CD4-positive, alpha-beta T cell treated with Interferon gamma for 1 hour (primary cell): ENCODE measurements at regions not wholly inside any gene's neighbourhood (a gene's known extent, or its start where the extent isn't known, plus 50 kb on each side); places are given as distances from the start of the nearest gene placed in this dataset.
"Not testable (repeated sequence)": the region's sequence is repeated elsewhere in the genome, so short reads cannot be mapped to it uniquely, and the experiment has no call there.

Experiments
- DNase-seq: peaks from one replicate; pipeline ENCODE4 v3.0.0-alpha.2; 2020

- not testable (repeated sequence) for DNase-seq
These were observed 54.9 kb upstream of the PTPN1 start for GRCh38 chr20:50455245-50455644.

GRCh38 chr20:50455656-50456451 lies 54.3 kb upstream of the PTPN1 start:
- no peak for DNase-seq

- no peak for DNase-seq
These were observed 53.5 kb upstream of the PTPN1 start for GRCh38 chr20:50456452-50457324.

- no peak for DNase-seq
These were observed 50.9 kb upstream of the PTPN1 start for GRCh38 chr20:50459124-50459918.

- no peak for DNase-seq
These were observed 50.0 kb upstream of the PTPN1 start for GRCh38 chr20:50460115-50460607.
